ENCODE measurements at regions not wholly inside any gene's neighbourhood (a gene's known extent, or its start where the extent isn't known, plus 50 kb on each side); places are given as distances from the start of the nearest gene placed in this dataset.

- Histone ChIP-seq H3K27me3 (ENCODE audit: control insufficient read depth, insufficient read depth, low read length) (no peaks in the 10 kb centered on the region), H3K9me3 (ENCODE audit: control insufficient read depth, insufficient read depth, low read depth, low read length) (no peaks in the 10 kb centered on the region), H3K36me3 (ENCODE audit: control insufficient read depth, insufficient read depth, low read length) (no peaks in the 10 kb centered on the region), H3K4me1 (ENCODE audit: control insufficient read depth, insufficient read depth, low read length) (no peaks in the 10 kb centered on the region), H3K4me3 (ENCODE audit: low read depth in 2 of 2, low read length in 2 of 2) (no peak overlapping the region), H3K27ac (ENCODE audit: low read length) (no peak overlapping the region)
- no peak for DNase-seq (ENCODE audit: low read depth, low spot score)
- no peak for ATAC-seq
- TF ChIP-seq, protein P1, sequence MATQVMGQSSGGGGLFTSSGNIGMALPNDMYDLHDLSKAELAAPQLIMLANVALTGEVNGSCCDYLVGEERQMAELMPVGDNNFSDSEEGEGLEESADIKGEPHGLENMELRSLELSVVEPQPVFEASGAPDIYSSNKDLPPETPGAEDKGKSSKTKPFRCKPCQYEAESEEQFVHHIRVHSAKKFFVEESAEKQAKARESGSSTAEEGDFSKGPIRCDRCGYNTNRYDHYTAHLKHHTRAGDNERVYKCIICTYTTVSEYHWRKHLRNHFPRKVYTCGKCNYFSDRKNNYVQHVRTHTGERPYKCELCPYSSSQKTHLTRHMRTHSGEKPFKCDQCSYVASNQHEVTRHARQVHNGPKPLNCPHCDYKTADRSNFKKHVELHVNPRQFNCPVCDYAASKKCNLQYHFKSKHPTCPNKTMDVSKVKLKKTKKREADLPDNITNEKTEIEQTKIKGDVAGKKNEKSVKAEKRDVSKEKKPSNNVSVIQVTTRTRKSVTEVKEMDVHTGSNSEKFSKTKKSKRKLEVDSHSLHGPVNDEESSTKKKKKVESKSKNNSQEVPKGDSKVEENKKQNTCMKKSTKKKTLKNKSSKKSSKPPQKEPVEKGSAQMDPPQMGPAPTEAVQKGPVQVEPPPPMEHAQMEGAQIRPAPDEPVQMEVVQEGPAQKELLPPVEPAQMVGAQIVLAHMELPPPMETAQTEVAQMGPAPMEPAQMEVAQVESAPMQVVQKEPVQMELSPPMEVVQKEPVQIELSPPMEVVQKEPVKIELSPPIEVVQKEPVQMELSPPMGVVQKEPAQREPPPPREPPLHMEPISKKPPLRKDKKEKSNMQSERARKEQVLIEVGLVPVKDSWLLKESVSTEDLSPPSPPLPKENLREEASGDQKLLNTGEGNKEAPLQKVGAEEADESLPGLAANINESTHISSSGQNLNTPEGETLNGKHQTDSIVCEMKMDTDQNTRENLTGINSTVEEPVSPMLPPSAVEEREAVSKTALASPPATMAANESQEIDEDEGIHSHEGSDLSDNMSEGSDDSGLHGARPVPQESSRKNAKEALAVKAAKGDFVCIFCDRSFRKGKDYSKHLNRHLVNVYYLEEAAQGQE (IDR thresholded peaks at IDR 0.05; ENCODE audit: insufficient read depth in 1 of 2, low read depth in 2 of 2, low read length in 1 of 2): no peak
- no peak for TF ChIP-seq POLR2AphosphoS5 (IDR thresholded peaks at IDR 0.05; ENCODE audit: low read depth, low read length)
- TF ChIP-seq TCF7L2 (IDR thresholded peaks at IDR 0.05; ENCODE audit: low read depth, low read length): no peak
- TF ChIP-seq, protein P2, sequence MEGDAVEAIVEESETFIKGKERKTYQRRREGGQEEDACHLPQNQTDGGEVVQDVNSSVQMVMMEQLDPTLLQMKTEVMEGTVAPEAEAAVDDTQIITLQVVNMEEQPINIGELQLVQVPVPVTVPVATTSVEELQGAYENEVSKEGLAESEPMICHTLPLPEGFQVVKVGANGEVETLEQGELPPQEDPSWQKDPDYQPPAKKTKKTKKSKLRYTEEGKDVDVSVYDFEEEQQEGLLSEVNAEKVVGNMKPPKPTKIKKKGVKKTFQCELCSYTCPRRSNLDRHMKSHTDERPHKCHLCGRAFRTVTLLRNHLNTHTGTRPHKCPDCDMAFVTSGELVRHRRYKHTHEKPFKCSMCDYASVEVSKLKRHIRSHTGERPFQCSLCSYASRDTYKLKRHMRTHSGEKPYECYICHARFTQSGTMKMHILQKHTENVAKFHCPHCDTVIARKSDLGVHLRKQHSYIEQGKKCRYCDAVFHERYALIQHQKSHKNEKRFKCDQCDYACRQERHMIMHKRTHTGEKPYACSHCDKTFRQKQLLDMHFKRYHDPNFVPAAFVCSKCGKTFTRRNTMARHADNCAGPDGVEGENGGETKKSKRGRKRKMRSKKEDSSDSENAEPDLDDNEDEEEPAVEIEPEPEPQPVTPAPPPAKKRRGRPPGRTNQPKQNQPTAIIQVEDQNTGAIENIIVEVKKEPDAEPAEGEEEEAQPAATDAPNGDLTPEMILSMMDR (IDR thresholded peaks at IDR 0.05): no peak
- TF ChIP-seq SIN3A (IDR thresholded peaks at IDR 0.05; ENCODE audit: borderline replicate concordance, insufficient read depth, low read depth, low read length): no peak
- in situ Hi-C loops (cut with HindIII; ENCODE audit: low pct_unique_long_range_greater_than_20kb, low sequenced_read_pairs) (no loop called here), intact Hi-C loops (cut with micrococcal nuclease; ENCODE audit: unreplicated experiment) (no loop called here)
- CTCF ChIA-PET: no interaction called here
- no TSS peak for BruUV-seq (replicated peaks)
- POLR2A ChIA-PET: no interaction called here
Measured at GRCh38 chr5:7074176-7074575, 321.8 kb upstream of the ADCY2 start.

GRCh38 chr5:7075470-7075869 lies 320.5 kb upstream of the ADCY2 start:
- BruUV-seq (replicated peaks): no TSS peak
- H3K27me3 ChIP-seq (ENCODE audit: control insufficient read depth, insufficient read depth, low read length): no peaks in the 10 kb centered on the region

More at GRCh38 chr5:7075470-7075869, 320.5 kb upstream of the ADCY2 start:
- TF ChIP-seq TCF7L2 (IDR thresholded peaks at IDR 0.05; ENCODE audit: low read depth, low read length) (no peak), SIN3A (IDR thresholded peaks at IDR 0.05; ENCODE audit: borderline replicate concordance, insufficient read depth, low read depth, low read length) (no peak), POLR2AphosphoS5 (IDR thresholded peaks at IDR 0.05; ENCODE audit: low read depth, low read length) (no peak)
- TF ChIP-seq, protein P2 (IDR thresholded peaks at IDR 0.05): no peak
- TF ChIP-seq, protein P1 (IDR thresholded peaks at IDR 0.05; ENCODE audit: insufficient read depth in 1 of 2, low read depth in 2 of 2, low read length in 1 of 2): no peak
- DNase-seq (ENCODE audit: low read depth, low spot score) (no peak), ATAC-seq (no peak)
- H3K4me3 ChIP-seq (ENCODE audit: low read depth in 2 of 2, low read length in 2 of 2): no peak overlapping the region
- ChIA-PET CTCF (no interaction called here), POLR2A (no interaction called here)
- no peaks in the 10 kb centered on the region for H3K9me3 ChIP-seq (ENCODE audit: control insufficient read depth, insufficient read depth, low read depth, low read length)
- H3K4me1 ChIP-seq (ENCODE audit: control insufficient read depth, insufficient read depth, low read length): no peaks in the 10 kb centered on the region
- H3K27ac ChIP-seq (ENCODE audit: low read length): no peak overlapping the region
- intact Hi-C loops (cut with micrococcal nuclease; ENCODE audit: unreplicated experiment) (loop anchor here (5.0 kb wide), 1 partner anchor 308 kb away; no protein-coding TSS in a partner anchor), in situ Hi-C loops (cut with HindIII; ENCODE audit: low pct_unique_long_range_greater_than_20kb, low sequenced_read_pairs) (no loop called here)
- no peaks in the 10 kb centered on the region for H3K36me3 ChIP-seq (ENCODE audit: control insufficient read depth, insufficient read depth, low read length)

All from Panc1 (cell line).